ENCODE measurements at regions not wholly inside any gene's neighbourhood (a gene's known extent, or its start where the extent isn't known, plus 50 kb on each side); places are given as distances from the start of the nearest gene placed in this dataset.

GRCh38 chr5:123949807-123950340, 437.9 kb downstream of the CSNK1G3 start:
- Histone ChIP-seq H3K27ac (no peak overlapping the region), H3K27me3 (no peaks in the 10 kb centered on the region), H3K9me3 (no peaks in the 10 kb centered on the region), H3K4me3 (no peak overlapping the region), H3K36me3 (no peaks in the 10 kb centered on the region), H3K4me1 (no peaks in the 10 kb centered on the region)
- no peak for TF ChIP-seq CTCF (IDR thresholded peaks at IDR 0.05)
- no peak for TF ChIP-seq POLR2A (IDR thresholded peaks at IDR 0.05)
- no peak for DNase-seq

GRCh38 chr5:123949043-123949804, 437.2 kb downstream of the CSNK1G3 start:
- Histone ChIP-seq H3K4me1 (no peaks in the 10 kb centered on the region), H3K27ac (no peak overlapping the region), H3K4me3 (no peak overlapping the region), H3K36me3 (no peaks in the 10 kb centered on the region), H3K27me3 (no peaks in the 10 kb centered on the region), H3K9me3 (no peaks in the 10 kb centered on the region)
- DNase-seq = no peak
- TF ChIP-seq POLR2A (IDR thresholded peaks at IDR 0.05) (no peak), CTCF (IDR thresholded peaks at IDR 0.05) (no peak)

- no peak for DNase-seq
- Histone ChIP-seq H3K4me3 (no peak overlapping the region), H3K36me3 (no peaks in the 10 kb centered on the region), H3K27me3 (no peaks in the 10 kb centered on the region), H3K9me3 (no peaks in the 10 kb centered on the region), H3K4me1 (no peaks in the 10 kb centered on the region), H3K27ac (no peak overlapping the region)
- TF ChIP-seq POLR2A (IDR thresholded peaks at IDR 0.05) (no peak), CTCF (IDR thresholded peaks at IDR 0.05) (no peak)
These were observed 435.8 kb downstream of the CSNK1G3 start for GRCh38 chr5:123947797-123948196.

GRCh38 chr5:123945548-123945947, 433.6 kb downstream of the CSNK1G3 start:
- Histone ChIP-seq H3K36me3 (no peaks in the 10 kb centered on the region), H3K4me1 (no peaks in the 10 kb centered on the region), H3K4me3 (no peak overlapping the region), H3K27ac (no peak overlapping the region), H3K9me3 (peaks cover 0 to 5% (median 0%) of the 10 kb centered on the region in 4 donors), H3K27me3 (no peaks in the 10 kb centered on the region)
- no peak for DNase-seq
- TF ChIP-seq POLR2A (IDR thresholded peaks at IDR 0.05) = no peak
- no peak for TF ChIP-seq CTCF (IDR thresholded peaks at IDR 0.05)

- no peaks in the 10 kb centered on the region for H3K4me1 ChIP-seq
- TF ChIP-seq POLR2A (IDR thresholded peaks at IDR 0.05) (no peak), CTCF (IDR thresholded peaks at IDR 0.05) (no peak)
- no peaks in the 10 kb centered on the region for H3K27me3 ChIP-seq
- peaks cover 0 to 5% (median 0%) of the 10 kb centered on the region in 4 donors for H3K9me3 ChIP-seq
- no peaks in the 10 kb centered on the region for H3K36me3 ChIP-seq
- H3K27ac ChIP-seq = no peak overlapping the region
- no peak for DNase-seq
- no peak overlapping the region for H3K4me3 ChIP-seq
These were observed 431.2 kb downstream of the CSNK1G3 start for GRCh38 chr5:123943151-123943550.
